Neural cell (in vitro differentiated cells): ENCODE measurements at regions not wholly inside any gene's neighbourhood (a gene's known extent, or its start where the extent isn't known, plus 50 kb on each side); places are given as distances from the start of the nearest gene placed in this dataset.

Experiments used
- H2AFZ ChIP-seq: fragments of 200-600, 300-800 bp; sonication (generic), shearing (Covaris generic); 2 replicates; pipeline ENCODE4 v1.6.0; 2014; ENCODE audit warnings: low read depth, mild to moderate bottlenecking, antibody characterized with exemption, low read length, moderate library complexity
- H3F3A ChIP-seq: fragments of 200-600 bp; shearing (Covaris generic); 2 replicates; pipeline ENCODE4 v1.6.1; 2016; ENCODE audit warnings: mild to moderate bottlenecking, moderate library complexity, mixed read lengths, antibody characterized with exemption, low read length; ENCODE audit not compliant: insufficient read depth, poor library complexity, severe bottlenecking
- H3K27ac ChIP-seq: fragments of 200-600, 300-800 bp; sonication (generic), shearing (Covaris generic); 2 replicates; pipeline ENCODE4 v1.5.1; 2014; ENCODE audit warnings: mild to moderate bottlenecking, low read length, moderate library complexity
- H3K27me3 ChIP-seq: fragments of 300-800, 200-600 bp; sonication (generic), shearing (Covaris generic); 2 replicates; pipeline ENCODE4 v1.6.0; 2014; ENCODE audit warnings: mild to moderate bottlenecking, low read depth, low read length, moderate library complexity; ENCODE audit not compliant: insufficient read depth
- H3K36me3 ChIP-seq: fragments of 300-800, 200-600 bp; sonication (generic), shearing (Covaris generic); 2 replicates; pipeline ENCODE4 v1.5.1; 2014; ENCODE audit warnings: mild to moderate bottlenecking, antibody characterized with exemption, low read length, moderate library complexity; ENCODE audit not compliant: insufficient read depth
- H3K4me2 ChIP-seq: fragments of 300-800, 200-600 bp; sonication (generic), shearing (Covaris generic); 2 replicates; pipeline ENCODE4 v1.6.0; 2014; ENCODE audit warnings: mild to moderate bottlenecking, low read length
- H3K4me3 ChIP-seq: fragments of 300-800, 200-600 bp; sonication (generic), shearing (Covaris generic); 2 replicates; pipeline ENCODE4 v1.5.1; 2014; ENCODE audit warnings: mild to moderate bottlenecking, low read length, moderate library complexity
- H3K79me2 ChIP-seq: fragments of 200-600 bp; shearing (Covaris generic); replicated peaks from 2 replicates; pipeline ENCODE4 v1.6.0; 2014; ENCODE audit warnings: mild to moderate bottlenecking, low read length, moderate library complexity; ENCODE audit not compliant: insufficient read depth
- H3K9ac ChIP-seq: fragments of 300-800, 200-600 bp; sonication (generic), shearing (Covaris generic); 2 replicates; pipeline ENCODE4 v1.6.1; 2016; ENCODE audit warnings: mild to moderate bottlenecking, low read length, mixed read lengths
- H3K9me2 ChIP-seq: fragments of 200-600 bp; shearing (Covaris generic); 2 replicates; pipeline ENCODE4 v1.6.1; 2016; ENCODE audit warnings: mild to moderate bottlenecking, low read length, mixed read lengths; ENCODE audit not compliant: insufficient read depth
- H3K9me3 ChIP-seq: fragments of 200-600, 300-800 bp; sonication (generic), shearing (Covaris generic); 2 replicates; pipeline ENCODE4 v1.6.1; 2016; ENCODE audit warnings: mild to moderate bottlenecking, mixed run types, low read length, moderate library complexity, mixed read lengths
- H4K20me1 ChIP-seq: fragments of 200-600 bp; shearing (Covaris generic); 2 replicates; pipeline ENCODE4 v1.6.1; 2016; ENCODE audit warnings: mild to moderate bottlenecking, mixed run types; ENCODE audit not compliant: insufficient read depth
- EP300 ChIP-seq: fragments of 450-650 bp; conservative IDR thresholded peaks from 2 replicates; pipeline ENCODE4 v1.6.1; 2014; ENCODE audit warnings: antibody characterized with exemption, mild to moderate bottlenecking, moderate library complexity; ENCODE audit not compliant: poor library complexity, severe bottlenecking
- MXI1 ChIP-seq: fragments of 450-650 bp; conservative IDR thresholded peaks from 2 replicates; pipeline ENCODE4 v1.6.1; 2014; ENCODE audit warnings: antibody characterized with exemption, mild to moderate bottlenecking; ENCODE audit not compliant: poor library complexity, severe bottlenecking
- RAD21 ChIP-seq: fragments of 450-650 bp; conservative IDR thresholded peaks from 2 replicates; pipeline ENCODE4 v1.6.1; 2014; ENCODE audit warnings: antibody characterized with exemption, mild to moderate bottlenecking, moderate library complexity
- REST ChIP-seq: IDR thresholded peaks from 2 replicates; pipeline ENCODE4 v1.6.1; 2012; ENCODE audit warnings: borderline replicate concordance
- SMC3 ChIP-seq: fragments of 450-650 bp; conservative IDR thresholded peaks from 2 replicates; pipeline ENCODE4 v1.6.1; 2014; ENCODE audit warnings: antibody characterized with exemption, mild to moderate bottlenecking, moderate library complexity; ENCODE audit not compliant: poor library complexity
- TAF1 ChIP-seq: IDR thresholded peaks from 2 replicates; pipeline ENCODE4 v1.6.1; 2012; ENCODE audit warnings: low read depth

DNA sequence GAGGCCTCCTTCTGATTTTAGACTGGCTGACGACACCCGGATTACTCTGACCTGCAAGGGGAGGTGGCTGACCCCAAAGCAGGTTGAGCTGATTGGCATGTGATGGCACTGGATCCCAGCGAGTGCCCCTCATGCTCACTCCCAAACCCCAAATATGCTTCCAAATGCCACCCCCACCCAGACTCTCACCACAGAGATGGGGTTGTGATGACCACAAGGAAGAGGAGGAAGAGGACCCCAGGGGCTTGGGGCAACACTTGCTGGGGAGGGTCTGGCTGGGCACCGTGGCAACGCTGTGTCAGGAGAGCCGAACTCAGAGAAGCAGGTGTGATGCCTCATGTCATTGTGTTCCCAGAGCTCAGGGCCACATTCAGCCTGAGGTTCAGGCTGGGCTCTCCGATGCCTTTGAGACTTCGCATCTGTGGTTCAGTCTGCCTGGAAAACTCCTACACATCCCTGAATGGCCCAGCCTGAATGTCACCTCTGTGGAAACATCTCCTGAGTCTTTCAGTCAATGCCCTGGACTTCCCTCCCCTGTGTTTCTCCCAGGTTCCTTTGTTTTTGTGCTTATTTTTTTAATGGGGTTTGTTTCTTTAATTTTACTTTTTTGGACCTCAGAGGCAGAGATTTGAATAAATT is 169.1 kb upstream of the PMEPA1 start:
- H3K9ac ChIP-seq, result no peak overlapping the region
- TF ChIP-seq RAD21, result no peak
- no peak for TF ChIP-seq MXI1
- no peaks in the 10 kb centered on the region for H4K20me1 ChIP-seq
- no peaks in the 10 kb centered on the region for H3K9me3 ChIP-seq
- H3K9me2 ChIP-seq, result no peaks in the 10 kb centered on the region
- H3K27ac ChIP-seq, result no peak overlapping the region
- H3K4me3 ChIP-seq, result no peak overlapping the region
- no peak overlapping the region for H2AFZ ChIP-seq
- no peaks in the 10 kb centered on the region for H3K79me2 ChIP-seq
- H3K4me2 ChIP-seq, result no peak overlapping the region
- no peaks in the 10 kb centered on the region for H3K36me3 ChIP-seq
- no peaks in the 10 kb centered on the region for H3F3A ChIP-seq
- H3K27me3 ChIP-seq, result no peaks in the 10 kb centered on the region

DNA sequence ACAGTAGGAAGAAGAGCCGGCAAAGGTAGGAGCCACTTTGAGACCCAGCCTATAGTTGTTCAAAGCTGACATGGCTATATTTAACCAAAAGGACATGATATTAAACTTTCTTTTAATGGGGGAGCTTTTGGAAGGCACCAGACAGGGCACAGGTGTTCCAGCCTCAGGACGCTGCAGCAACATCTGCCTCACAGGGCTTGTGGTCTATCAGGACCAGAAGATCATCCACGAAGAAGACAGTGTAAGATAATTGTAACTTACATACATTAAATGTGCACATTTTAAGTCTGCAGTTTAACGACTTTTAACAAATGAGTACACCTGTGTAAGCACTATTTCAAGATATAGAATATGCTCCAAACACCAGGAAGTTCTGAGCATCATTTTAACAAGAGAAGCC is 168.2 kb upstream of the PMEPA1 start:
- no peak overlapping the region for H3K27ac ChIP-seq
- H3K9ac ChIP-seq, result no peak overlapping the region
- H4K20me1 ChIP-seq, result no peaks in the 10 kb centered on the region
- no peak overlapping the region for H2AFZ ChIP-seq
- no peak overlapping the region for H3K4me2 ChIP-seq
- H3K36me3 ChIP-seq, result no peaks in the 10 kb centered on the region
- no peak overlapping the region for H3K4me3 ChIP-seq
- no peaks in the 10 kb centered on the region for H3K27me3 ChIP-seq
- H3K9me3 ChIP-seq, result no peaks in the 10 kb centered on the region
- no peaks in the 10 kb centered on the region for H3F3A ChIP-seq
- TF ChIP-seq REST (no peak), RAD21 (no peak), EP300 (no peak)
- H3K9me2 ChIP-seq, result no peaks in the 10 kb centered on the region
- no peaks in the 10 kb centered on the region for H3K79me2 ChIP-seq

- Histone ChIP-seq H3K27me3 (no peaks in the 10 kb centered on the region), H4K20me1 (no peaks in the 10 kb centered on the region), H3K36me3 (no peaks in the 10 kb centered on the region), H3K79me2 (no peaks in the 10 kb centered on the region), H3F3A (no peaks in the 10 kb centered on the region), H3K4me2 (no peak overlapping the region), H3K9ac (no peak overlapping the region), H3K9me3 (no peaks in the 10 kb centered on the region), H3K4me3 (no peak overlapping the region), H3K9me2 (no peaks in the 10 kb centered on the region), H2AFZ (no peak overlapping the region), H3K27ac (no peak overlapping the region)
- no peak for TF ChIP-seq SMC3
- TF ChIP-seq TAF1, result no peak
- TF ChIP-seq EP300, result no peak
Observed at GRCh38 chr20:57877131-57877824, 167.5 kb upstream of the PMEPA1 start.
